GM19395 (cell line): ENCODE measurements at regions not wholly inside any gene's neighbourhood (a gene's known extent, or its start where the extent isn't known, plus 50 kb on each side); places are given as distances from the start of the nearest gene placed in this dataset.

Source experiments
- ATAC-seq: cut with Tn5 transposase; IDR thresholded peaks from one replicate; pipeline ENCODE4 v1.9.1; 2021; ENCODE audit warnings: mild to moderate bottlenecking, moderate library complexity; ENCODE audit not compliant: unreplicated experiment

DNA sequence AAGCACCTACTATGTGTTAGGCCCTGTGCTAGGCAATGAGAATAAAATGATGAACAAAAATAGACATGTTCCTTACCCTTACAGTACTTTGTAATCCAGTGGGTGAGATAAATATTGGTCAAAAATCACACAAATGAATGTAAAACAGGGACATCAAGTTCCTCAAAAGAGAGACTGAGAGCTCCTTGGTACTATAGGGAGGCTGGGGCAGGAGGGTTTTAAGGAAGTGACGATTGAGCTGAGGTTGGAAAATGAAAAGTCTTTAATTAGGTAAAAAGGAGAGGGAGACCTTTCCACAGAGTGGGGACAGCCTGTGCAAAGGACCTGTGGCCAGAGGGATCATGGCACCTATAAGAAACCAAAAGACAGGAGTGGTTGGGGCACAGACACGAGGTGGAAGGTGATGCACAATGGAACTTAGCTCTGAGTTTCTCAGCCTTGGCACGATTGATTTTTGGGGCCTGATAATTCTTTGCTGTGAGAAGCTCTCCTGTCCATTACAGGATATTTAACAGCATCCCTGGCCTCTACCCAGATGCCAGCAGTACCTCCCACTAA is 140.3 kb downstream of the CEP57L1 start:
- ATAC-seq, result no peak

DNA sequence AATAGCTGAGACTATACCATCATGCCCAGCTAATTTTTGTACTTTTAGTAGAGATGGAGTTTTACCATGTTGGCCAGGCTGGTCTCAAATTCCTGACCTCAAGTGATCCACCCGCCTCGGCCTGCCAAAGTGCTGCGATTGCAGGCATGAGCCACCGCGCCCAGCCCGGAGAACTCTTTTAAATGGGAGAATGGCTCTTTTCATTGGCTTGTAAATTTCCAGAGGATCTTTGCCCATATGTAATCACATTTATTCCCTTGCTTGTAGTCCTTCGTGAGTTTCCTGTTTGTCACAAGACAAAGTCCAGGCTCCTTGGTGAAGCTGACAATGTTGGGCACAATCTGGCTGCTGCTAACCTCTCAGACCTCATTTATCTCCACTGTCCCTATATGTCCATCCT is 135.1 kb downstream of the CEP57L1 start:
- no peak for ATAC-seq

DNA sequence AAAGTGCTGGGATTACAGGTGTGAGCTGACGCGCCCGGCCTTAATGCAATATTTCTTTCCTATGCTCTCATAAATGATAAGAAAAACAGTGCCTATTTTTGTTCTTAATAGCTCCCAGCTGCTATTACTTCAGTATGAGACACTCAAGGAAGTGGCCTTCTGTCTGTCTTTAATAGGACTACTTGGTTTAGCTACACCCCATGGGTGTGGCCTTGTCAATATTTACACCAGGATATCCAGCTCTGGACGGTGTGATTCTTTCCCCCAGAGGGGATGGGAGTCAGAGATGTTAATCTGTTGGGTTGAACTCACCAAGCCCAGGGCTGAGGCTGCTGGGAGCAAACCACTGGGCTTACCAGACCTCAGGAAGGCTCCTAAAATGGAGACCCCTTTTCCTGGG is 134.2 kb downstream of the CEP57L1 start:
- ATAC-seq, result no peak

GRCh38 chr6:109227646-109228045 is 132.3 kb downstream of the CEP57L1 start:
- ATAC-seq, result no peak

DNA sequence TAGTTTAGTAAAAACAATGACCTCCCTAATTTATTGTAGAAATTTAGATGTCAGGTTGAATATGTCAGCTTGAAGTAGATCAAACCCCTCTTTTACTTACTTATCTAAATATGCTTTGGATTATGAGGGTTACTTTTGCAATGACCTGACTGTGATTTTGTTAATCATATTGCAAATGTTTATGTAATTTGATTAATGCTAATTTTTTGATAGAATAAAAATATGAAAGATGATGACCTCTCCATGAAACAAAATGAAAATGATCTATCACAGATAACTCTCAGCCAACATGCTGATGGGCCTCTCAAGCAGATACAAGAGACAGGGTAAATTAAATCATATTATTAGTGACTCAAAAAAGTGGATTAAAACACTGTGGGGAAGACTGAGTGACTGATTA is 131.0 kb downstream of the CEP57L1 start:
- ATAC-seq, result no peak

GRCh38 chr6:109225946-109226345 is 130.6 kb downstream of the CEP57L1 start:
- no peak for ATAC-seq

DNA sequence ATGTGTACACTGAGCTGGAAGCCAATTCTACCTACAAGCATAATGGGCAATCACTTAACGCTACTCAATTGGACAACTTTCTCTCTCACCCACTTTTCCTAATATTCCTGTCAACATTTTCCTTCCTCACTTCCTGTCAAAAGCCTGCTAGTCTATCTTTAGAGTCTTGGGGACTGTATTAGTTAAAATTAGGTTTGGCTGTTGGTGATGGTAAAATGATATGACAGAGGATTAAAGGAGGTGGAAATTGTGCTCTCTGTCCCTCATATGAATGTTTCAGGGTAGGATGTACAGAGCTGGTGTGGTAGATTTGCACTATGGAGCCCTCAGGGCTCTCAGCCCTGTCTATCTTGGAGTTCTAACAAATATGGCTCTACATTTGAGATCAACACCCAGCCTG is 129.7 kb downstream of the CEP57L1 start:
- no peak for ATAC-seq

DNA sequence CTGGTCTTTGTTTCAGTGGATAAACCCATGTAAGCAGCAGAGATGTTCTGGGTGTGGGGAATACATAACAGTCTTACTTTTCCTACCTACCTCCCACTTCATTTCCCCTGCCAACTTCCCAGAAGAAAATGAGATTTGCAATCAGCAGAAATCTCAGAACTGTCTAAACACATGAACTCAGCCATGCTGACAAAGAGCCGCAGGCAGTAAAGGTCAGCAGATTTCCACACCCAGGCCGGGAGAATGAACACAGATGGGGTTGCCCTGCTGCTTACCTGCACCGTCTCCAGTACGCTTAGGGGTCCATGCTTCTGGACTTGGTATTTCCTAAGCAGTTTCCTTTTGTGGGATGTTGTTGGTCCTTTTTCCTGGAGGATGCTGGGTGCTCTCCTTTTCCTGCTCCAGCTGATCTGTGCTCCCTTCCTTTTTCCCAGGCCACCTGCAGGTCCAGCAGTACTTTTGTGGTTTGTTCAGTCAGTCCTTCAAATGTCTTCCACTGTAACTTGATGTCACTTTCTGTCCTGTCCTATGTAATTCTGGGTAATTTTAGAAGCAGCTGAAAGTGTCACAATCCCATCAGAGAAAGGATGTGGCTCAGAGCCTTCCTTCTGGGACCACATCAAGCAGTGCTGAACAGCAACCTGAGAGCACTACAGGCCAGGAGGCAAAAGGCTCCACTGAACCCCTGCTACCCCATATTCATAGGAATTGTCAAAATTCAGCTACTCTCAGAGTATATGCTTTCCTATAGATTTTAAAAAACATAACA is 129.0 kb downstream of the CEP57L1 start:
- ATAC-seq, result no peak

DNA sequence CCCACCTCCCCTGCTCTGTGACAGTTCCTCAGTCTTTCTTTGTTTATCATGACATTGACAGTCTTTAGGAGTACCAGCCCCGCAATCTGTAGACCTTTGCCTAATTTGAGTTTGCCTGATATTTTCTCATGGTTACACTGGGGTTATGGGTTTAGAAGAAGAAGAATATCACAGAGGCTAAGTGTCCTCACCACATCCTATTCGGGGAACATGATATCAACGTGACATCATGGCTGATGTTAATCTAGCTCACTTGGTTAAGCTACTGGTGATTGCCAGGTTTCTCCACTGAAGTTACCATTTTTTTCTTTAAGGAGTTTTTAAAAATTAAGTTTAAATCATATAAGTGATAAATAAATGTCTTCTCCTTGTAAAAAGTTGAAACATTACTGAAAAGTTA is 127.5 kb downstream of the CEP57L1 start:
- no peak for ATAC-seq

GRCh38 chr6:109221543-109222195 is 126.4 kb downstream of the CEP57L1 start:
- no peak for ATAC-seq
